SK-N-SH treated with all-trans-retinoic acid at 6 μM for 48 hours (cell line): ENCODE measurements at regions not wholly inside any gene's neighbourhood (a gene's known extent, or its start where the extent isn't known, plus 50 kb on each side); places are given as distances from the start of the nearest gene placed in this dataset.

Source experiments
- ATAC-seq: fragments of 200-7000 bp; cut with Tn5 transposase; 3 replicates; pipeline ENCODE4 v1.9.1; 2020; ENCODE audit warnings: mild to moderate bottlenecking, moderate library complexity
- ARNTL ChIP-seq: fragments of 450-650 bp; formaldehyde crosslinking; IDR thresholded peaks from 2 replicates; pipeline ENCODE4 v1.5.0; 2020; ENCODE audit warnings: low read depth, mild to moderate bottlenecking, moderate library complexity, borderline replicate concordance
- CREB5 ChIP-seq: fragments of 250-450 bp; sonication (Bioruptor Pico); IDR thresholded peaks from 2 replicates; pipeline ENCODE4 v1.5.1; 2020; ENCODE audit warnings: low read depth, mild to moderate bottlenecking, moderate library complexity
- CSDC2 ChIP-seq: fragments of 250-450 bp; sonication (Bioruptor Pico); IDR thresholded peaks from 2 replicates; pipeline ENCODE4 v1.5.0; 2020; ENCODE audit warnings: mild to moderate bottlenecking, moderate library complexity
- CSRNP3 ChIP-seq: fragments of 250-450 bp; sonication (Bioruptor Pico); IDR thresholded peaks from 2 replicates; pipeline ENCODE4 v1.5.1; 2021; ENCODE audit warnings: mild to moderate bottlenecking, moderate library complexity
- ESRRG ChIP-seq: fragments of 250-450 bp; sonication (Bioruptor Pico); IDR thresholded peaks from 2 replicates; pipeline ENCODE4 v1.6.1; 2021; ENCODE audit warnings: mild to moderate bottlenecking
- GLIS3 ChIP-seq: fragments of 250-450 bp; sonication (Bioruptor Pico); IDR thresholded peaks from 2 replicates; pipeline ENCODE4 v1.5.0; 2020; ENCODE audit warnings: mild to moderate bottlenecking, moderate library complexity
- ISL1 ChIP-seq: fragments of 250-450 bp; sonication (Bioruptor Pico); IDR thresholded peaks from 2 replicates; pipeline ENCODE4 v2.1.2; 2022; ENCODE audit warnings: mild to moderate bottlenecking, moderate library complexity
- OSR1 ChIP-seq: fragments of 250-450 bp; sonication (Bioruptor Pico); IDR thresholded peaks from 2 replicates; pipeline ENCODE4 v1.8.0; 2022; ENCODE audit warnings: moderate library complexity, mild to moderate bottlenecking, inconsistent platforms
- PATZ1 ChIP-seq: fragments of 250-450 bp; sonication (Bioruptor Pico); IDR thresholded peaks from 2 replicates; pipeline ENCODE4 v1.8.0; 2020; ENCODE audit warnings: mild to moderate bottlenecking, moderate library complexity, borderline replicate concordance
- POU6F1 ChIP-seq: fragments of 250-450 bp; sonication (Bioruptor Pico); IDR thresholded peaks from 2 replicates; pipeline ENCODE4 v1.8.0; 2021; ENCODE audit warnings: low read depth, mild to moderate bottlenecking, moderate library complexity, borderline replicate concordance
- PPARA ChIP-seq: fragments of 250-450 bp; sonication (Bioruptor Pico); IDR thresholded peaks from 2 replicates; pipeline ENCODE4 v1.5.0; 2020; ENCODE audit warnings: mild to moderate bottlenecking, borderline replicate concordance
- RARB ChIP-seq: fragments of 250-450 bp; sonication (Bioruptor Pico); IDR thresholded peaks from 2 replicates; pipeline ENCODE4 v1.8.0; 2021; ENCODE audit warnings: mild to moderate bottlenecking, moderate library complexity
- SNAI2 ChIP-seq: fragments of 250-450 bp; sonication (Bioruptor Pico); IDR thresholded peaks from 2 replicates; pipeline ENCODE4 v1.5.0; 2020; ENCODE audit warnings: mild to moderate bottlenecking, moderate library complexity
- TOX ChIP-seq: fragments of 250-450 bp; sonication (Bioruptor Pico); IDR thresholded peaks from 2 replicates; pipeline ENCODE4 v1.8.0; 2021; ENCODE audit warnings: mild to moderate bottlenecking, moderate library complexity, borderline replicate concordance
- TSHZ2 ChIP-seq: fragments of 250-450 bp; sonication (Bioruptor Pico); IDR thresholded peaks from 2 replicates; pipeline ENCODE4 v1.5.0; 2020; ENCODE audit warnings: mild to moderate bottlenecking, moderate library complexity
- ZC3H10 ChIP-seq: fragments of 250-450 bp; sonication (Bioruptor Pico); IDR thresholded peaks from 2 replicates; pipeline ENCODE4 v1.5.1; 2021; ENCODE audit warnings: mild to moderate bottlenecking, moderate library complexity
- ZFP3 ChIP-seq: fragments of 250-450 bp; sonication (Bioruptor Pico); IDR thresholded peaks from 2 replicates; pipeline ENCODE4 v1.5.0; 2020; ENCODE audit warnings: mild to moderate bottlenecking, moderate library complexity
- ZFP30 ChIP-seq: fragments of 450-650 bp; formaldehyde crosslinking; IDR thresholded peaks from 2 replicates; pipeline ENCODE4 v1.5.0; 2022; ENCODE audit warnings: mild to moderate bottlenecking, moderate library complexity
- ZNF565 ChIP-seq: fragments of 450-650 bp; formaldehyde crosslinking; conservative IDR thresholded peaks from 2 replicates; pipeline ENCODE4 v1.5.0; 2020; ENCODE audit warnings: low read depth, mild to moderate bottlenecking, moderate library complexity
- ZNF70 ChIP-seq: fragments of 450-650 bp; formaldehyde crosslinking; IDR thresholded peaks from 2 replicates; pipeline ENCODE4 v1.5.0; 2020; ENCODE audit warnings: mild to moderate bottlenecking, moderate library complexity
- ZNF8 ChIP-seq: fragments of 450-650 bp; formaldehyde crosslinking; IDR thresholded peaks from 2 replicates; pipeline ENCODE4 v1.5.0; 2020; ENCODE audit warnings: mild to moderate bottlenecking, moderate library complexity

GRCh38 chr7:156082048-156083040 is 270.1 kb upstream of the SHH start:
- TF ChIP-seq RARB (CRISPR knock-in tag) (no peak), PATZ1 (CRISPR knock-in tag) (no peak), TOX (CRISPR knock-in tag) (no peak), OSR1 (CRISPR knock-in tag) (no peak), ESRRG (CRISPR knock-in tag) (no peak), ZNF565 (CRISPR knock-in tag) (no peak), ARNTL (CRISPR knock-in tag) (no peak), TSHZ2 (no peak), GLIS3 (CRISPR knock-in tag) (no peak), POU6F1 (CRISPR knock-in tag) (no peak), ZFP3 (CRISPR knock-in tag) (no peak), CSDC2 (CRISPR knock-in tag) (no peak), CREB5 (no peak), ISL1 (CRISPR knock-in tag) (no peak), ZC3H10 (no peak), PPARA (CRISPR knock-in tag) (no peak), ZNF8 (CRISPR knock-in tag) (no peak), CSRNP3 (CRISPR knock-in tag) (no peak), SNAI2 (CRISPR knock-in tag) (no peak), ZFP30 (no peak)
- ATAC-seq: no peak

- ATAC-seq: no peak
- TF ChIP-seq POU6F1 (CRISPR knock-in tag) (no peak), ARNTL (CRISPR knock-in tag) (no peak), ZNF70 (CRISPR knock-in tag) (no peak), TOX (CRISPR knock-in tag) (no peak), ZC3H10 (no peak), ZFP30 (no peak), CREB5 (no peak), SNAI2 (CRISPR knock-in tag) (no peak)
Measured at GRCh38 chr7:156080596-156080995, 268.3 kb upstream of the SHH start.
